Nephron (organoid): ENCODE measurements at regions not wholly inside any gene's neighbourhood (a gene's known extent, or its start where the extent isn't known, plus 50 kb on each side); places are given as distances from the start of the nearest gene placed in this dataset.
"Not testable (repeated sequence)": the region's sequence is repeated elsewhere in the genome, so short reads cannot be mapped to it uniquely, and the experiment has no call there.

ENCODE experiments used
- H3K27ac Mint-ChIP-seq, 3 experiments: 2 replicates each; pipeline ENCODE4 v1.8.0; 2020; ENCODE audit warnings: mixed read lengths in 3 of 3, mild to moderate bottlenecking in 2 of 3, moderate library complexity in 1 of 3
- H3K27me3 Mint-ChIP-seq: 2 replicates; pipeline ENCODE4 v1.8.0; 2021; ENCODE audit warnings: low read depth, mild to moderate bottlenecking, moderate library complexity, mixed read lengths
- H3K36me3 Mint-ChIP-seq: 2 replicates; pipeline ENCODE4 v1.8.0; 2020; ENCODE audit warnings: low read depth, mixed read lengths
- H3K4me1 Mint-ChIP-seq: 2 replicates; pipeline ENCODE4 v1.8.0; 2020; ENCODE audit warnings: mixed read lengths
- H3K4me3 Mint-ChIP-seq, 3 experiments: 2 replicates each; pipeline ENCODE4 v1.8.0; 2020; ENCODE audit warnings: mild to moderate bottlenecking in 3 of 3, mixed read lengths in 3 of 3, moderate library complexity in 2 of 3
- H3K9me3 Mint-ChIP-seq: 2 replicates; pipeline ENCODE4 v1.8.0; 2020; ENCODE audit warnings: mixed read lengths
- CTCF ChIP-seq, 3 experiments: fragments of 200-600 bp; sonication (generic); IDR thresholded peaks; one replicate each; pipeline ENCODE4 v1.5.0; 2021; ENCODE audit warnings: antibody characterized with exemption in 3 of 3; ENCODE audit not compliant: unreplicated experiment in 3 of 3

GRCh38 chr3:110973263-110973895 is 98.2 kb upstream of the NECTIN3 start:
- H3K4me3 Mint-ChIP-seq: no peak overlapping the region
- no peaks in the 10 kb centered on the region for H3K4me1 Mint-ChIP-seq
- H3K27ac Mint-ChIP-seq: no peak overlapping the region
- peaks cover 9% of the 10 kb centered on the region for H3K9me3 Mint-ChIP-seq
- TF ChIP-seq CTCF (IDR thresholded peaks at IDR 0.05; ENCODE audit: unreplicated experiment in 3 of 3): no peak
- no peaks in the 10 kb centered on the region for H3K27me3 Mint-ChIP-seq
- H3K36me3 Mint-ChIP-seq: no peaks in the 10 kb centered on the region

- H3K27me3 Mint-ChIP-seq: no peaks in the 10 kb centered on the region
- H3K27ac Mint-ChIP-seq: no peak overlapping the region
- H3K36me3 Mint-ChIP-seq: no peaks in the 10 kb centered on the region
- peaks cover under 1% of the 10 kb centered on the region for H3K9me3 Mint-ChIP-seq
- no peaks in the 10 kb centered on the region for H3K4me1 Mint-ChIP-seq
- TF ChIP-seq CTCF (IDR thresholded peaks at IDR 0.05; ENCODE audit: unreplicated experiment in 3 of 3): no peak
- H3K4me3 Mint-ChIP-seq: no peak overlapping the region
Observed at GRCh38 chr3:110974902-110975301, 96.7 kb upstream of the NECTIN3 start.

- TF ChIP-seq CTCF (IDR thresholded peaks at IDR 0.05; ENCODE audit: unreplicated experiment in 3 of 3): no peak
- Mint-ChIP-seq H3K27ac (no peak overlapping the region), H3K4me1 (no peaks in the 10 kb centered on the region), H3K9me3 (peaks cover 26% of the 10 kb centered on the region), H3K4me3 (no peak overlapping the region), H3K27me3 (no peaks in the 10 kb centered on the region), H3K36me3 (no peaks in the 10 kb centered on the region)
Observed at GRCh38 chr3:110984456-110985250, 87.0 kb upstream of the NECTIN3 start.

GRCh38 chr3:110989446-110989845 is 82.2 kb upstream of the NECTIN3 start:
- peaks cover 30% of the 10 kb centered on the region for H3K9me3 Mint-ChIP-seq
- no peak for TF ChIP-seq CTCF (IDR thresholded peaks at IDR 0.05; ENCODE audit: unreplicated experiment in 3 of 3)
- no peak overlapping the region for H3K4me3 Mint-ChIP-seq
- H3K27ac Mint-ChIP-seq: no peak overlapping the region
- H3K27me3 Mint-ChIP-seq: no peaks in the 10 kb centered on the region
- H3K36me3 Mint-ChIP-seq: no peaks in the 10 kb centered on the region
- H3K4me1 Mint-ChIP-seq: no peaks in the 10 kb centered on the region

GRCh38 chr3:110995461-110996231 is 76.0 kb upstream of the NECTIN3 start:
- Mint-ChIP-seq H3K27ac (no peak overlapping the region), H3K4me3 (no peak overlapping the region), H3K9me3 (peaks cover 5% of the 10 kb centered on the region), H3K36me3 (no peaks in the 10 kb centered on the region), H3K27me3 (no peaks in the 10 kb centered on the region), H3K4me1 (no peaks in the 10 kb centered on the region)
- TF ChIP-seq CTCF (IDR thresholded peaks at IDR 0.05; ENCODE audit: unreplicated experiment in 3 of 3): no peak

GRCh38 chr3:110998766-110999165 is 72.8 kb upstream of the NECTIN3 start:
- H3K27me3 Mint-ChIP-seq, H3K27ac Mint-ChIP-seq, H3K36me3 Mint-ChIP-seq, H3K4me1 Mint-ChIP-seq, H3K4me3 Mint-ChIP-seq: not testable (repeated sequence)
- peaks cover 21% of the 10 kb centered on the region for H3K9me3 Mint-ChIP-seq

GRCh38 chr3:111006485-111006884 is 65.1 kb upstream of the NECTIN3 start:
- H3K9me3 Mint-ChIP-seq: peaks cover 14% of the 10 kb centered on the region
- H3K27ac Mint-ChIP-seq, H3K4me1 Mint-ChIP-seq, H3K36me3 Mint-ChIP-seq, H3K27me3 Mint-ChIP-seq, H3K4me3 Mint-ChIP-seq: not testable (repeated sequence)
